Caco-2 (cell line): ENCODE measurements at regions not wholly inside any gene's neighbourhood (a gene's known extent, or its start where the extent isn't known, plus 50 kb on each side); places are given as distances from the start of the nearest gene placed in this dataset.
"Not testable (repeated sequence)": the region's sequence is repeated elsewhere in the genome, so short reads cannot be mapped to it uniquely, and the experiment has no call there.

ENCODE experiments used
- BruUV-seq: library from RNA; stranded (reverse); fragments of 400-500 nt; replicated peaks from 2 replicates; lab custom pipeline; 2021; lab: Mats Ljungman, UMichigan
- CTCF ChIA-PET: fragments of 300-600 bp; sonication (Branson Sonifier 250); formaldehyde crosslinking; loops from one replicate; lab custom pipeline; 2022; ENCODE audit warnings: antibody characterized with exemption; lab: Charles Lee
- POLR2A ChIA-PET: fragments of 300-600 bp; sonication (Branson Sonifier 250); formaldehyde crosslinking; loops from one replicate; lab custom pipeline; 2022; ENCODE audit warnings: antibody characterized with exemption; lab: Charles Lee
- DNase-seq, 2 experiments: peaks; one replicate each; pipeline versions ENCODE4 v3.0.0 to v3.0.0-alpha.2; 2020 to 2022
- H3K27me3 ChIP-seq: replicated peaks from 2 replicates; pipeline ENCODE4 v1.6.0; 2011; ENCODE audit warnings: low read length; ENCODE audit not compliant: control insufficient read depth, insufficient read depth
- H3K36me3 ChIP-seq: 2 replicates; pipeline ENCODE4 v1.5.1; 2011; ENCODE audit warnings: low read length; ENCODE audit not compliant: control insufficient read depth, insufficient read depth
- H3K4me1 ChIP-seq: fragments of 250-450 bp; sonication (Bioruptor Pico); 2 replicates; pipeline ENCODE4 v1.5.1; 2020; ENCODE audit warnings: mild to moderate bottlenecking
- H3K4me3 ChIP-seq: 2 replicates; pipeline ENCODE4 v1.5.1; 2011; ENCODE audit warnings: low read depth, mild to moderate bottlenecking, control low read depth, low read length
- H3K9me3 ChIP-seq: fragments of 250-450 bp; sonication (Bioruptor Pico); 2 replicates; pipeline ENCODE4 v1.5.1; 2020; ENCODE audit warnings: mild to moderate bottlenecking, moderate library complexity
- H3K27ac Mint-ChIP-seq: one replicate; pipeline ENCODE4 v1.8.0; 2022; ENCODE audit warnings: mixed read lengths; ENCODE audit not compliant: unreplicated experiment
- H3K27me3 Mint-ChIP-seq: one replicate; pipeline ENCODE4 v1.8.0; 2022; ENCODE audit warnings: mixed read lengths; ENCODE audit not compliant: insufficient read depth, unreplicated experiment
- H3K36me3 Mint-ChIP-seq: one replicate; pipeline ENCODE4 v1.8.0; 2022; ENCODE audit warnings: mild to moderate bottlenecking, mixed read lengths; ENCODE audit not compliant: insufficient read depth, unreplicated experiment
- H3K4me1 Mint-ChIP-seq: one replicate; pipeline ENCODE4 v1.8.0; 2022; ENCODE audit warnings: low read depth, mixed read lengths; ENCODE audit not compliant: unreplicated experiment
- H3K4me3 Mint-ChIP-seq: one replicate; pipeline ENCODE4 v1.8.0; 2022; ENCODE audit warnings: mild to moderate bottlenecking, moderate library complexity, mixed read lengths; ENCODE audit not compliant: unreplicated experiment
- H3K9me3 Mint-ChIP-seq: one replicate; pipeline ENCODE4 v1.8.0; 2022; ENCODE audit warnings: mixed read lengths; ENCODE audit not compliant: unreplicated experiment
- intact Hi-C: fragments of 100-400 bp; cut with micrococcal nuclease; formaldehyde crosslinking; loops from one replicate; pipeline ENCODE4 v1.10.0; 2022; ENCODE audit not compliant: unreplicated experiment
- TF ChIP-seq, protein P1 (sequence below), 2 experiments: fragments of 200-600 bp in 1 of 2; IDR thresholded peaks; 1 replicate in 1 of 2; 2 replicates in 1 of 2; pipeline versions ENCODE4 v1.5.1 to v1.8.0; 2011 to 2022; ENCODE audit warnings: antibody characterized with exemption in 1 of 2, control low read depth in 1 of 2, inconsistent platforms in 1 of 2, low read depth in 1 of 2, low read length in 1 of 2, mild to moderate bottlenecking in 1 of 2, moderate library complexity in 1 of 2; ENCODE audit not compliant: insufficient read depth in 1 of 2, severe bottlenecking in 1 of 2, unreplicated experiment in 1 of 2

GRCh38 chr7:16267953-16268820, 153.2 kb downstream of the CRPPA start:
- no TSS peak for BruUV-seq
- DNase-seq = no peak
- Mint-ChIP-seq H3K9me3 (no peaks in the 10 kb centered on the region), H3K36me3 (no peaks in the 10 kb centered on the region), H3K27me3 (no peaks in the 10 kb centered on the region), H3K4me1 (peaks cover 18% of the 10 kb centered on the region), H3K4me3 (no peak overlapping the region), H3K27ac (no peak overlapping the region)
- H3K27me3 ChIP-seq = no peaks in the 10 kb centered on the region
- TF ChIP-seq, protein P1, sequence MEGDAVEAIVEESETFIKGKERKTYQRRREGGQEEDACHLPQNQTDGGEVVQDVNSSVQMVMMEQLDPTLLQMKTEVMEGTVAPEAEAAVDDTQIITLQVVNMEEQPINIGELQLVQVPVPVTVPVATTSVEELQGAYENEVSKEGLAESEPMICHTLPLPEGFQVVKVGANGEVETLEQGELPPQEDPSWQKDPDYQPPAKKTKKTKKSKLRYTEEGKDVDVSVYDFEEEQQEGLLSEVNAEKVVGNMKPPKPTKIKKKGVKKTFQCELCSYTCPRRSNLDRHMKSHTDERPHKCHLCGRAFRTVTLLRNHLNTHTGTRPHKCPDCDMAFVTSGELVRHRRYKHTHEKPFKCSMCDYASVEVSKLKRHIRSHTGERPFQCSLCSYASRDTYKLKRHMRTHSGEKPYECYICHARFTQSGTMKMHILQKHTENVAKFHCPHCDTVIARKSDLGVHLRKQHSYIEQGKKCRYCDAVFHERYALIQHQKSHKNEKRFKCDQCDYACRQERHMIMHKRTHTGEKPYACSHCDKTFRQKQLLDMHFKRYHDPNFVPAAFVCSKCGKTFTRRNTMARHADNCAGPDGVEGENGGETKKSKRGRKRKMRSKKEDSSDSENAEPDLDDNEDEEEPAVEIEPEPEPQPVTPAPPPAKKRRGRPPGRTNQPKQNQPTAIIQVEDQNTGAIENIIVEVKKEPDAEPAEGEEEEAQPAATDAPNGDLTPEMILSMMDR (IDR thresholded peaks at IDR 0.05; ENCODE audit: insufficient read depth in 1 of 2, low read depth in 1 of 2, low read length in 1 of 2, severe bottlenecking in 1 of 2, unreplicated experiment in 1 of 2) = no peak
- intact Hi-C loops = no loop called here
- no peaks in the 10 kb centered on the region for H3K9me3 ChIP-seq
- no peaks in the 10 kb centered on the region for H3K36me3 ChIP-seq
- peaks cover 18% of the 10 kb centered on the region for H3K4me1 ChIP-seq
- ChIA-PET POLR2A (no interaction called here), CTCF (no interaction called here)
- H3K4me3 ChIP-seq = no peak overlapping the region

DNA sequence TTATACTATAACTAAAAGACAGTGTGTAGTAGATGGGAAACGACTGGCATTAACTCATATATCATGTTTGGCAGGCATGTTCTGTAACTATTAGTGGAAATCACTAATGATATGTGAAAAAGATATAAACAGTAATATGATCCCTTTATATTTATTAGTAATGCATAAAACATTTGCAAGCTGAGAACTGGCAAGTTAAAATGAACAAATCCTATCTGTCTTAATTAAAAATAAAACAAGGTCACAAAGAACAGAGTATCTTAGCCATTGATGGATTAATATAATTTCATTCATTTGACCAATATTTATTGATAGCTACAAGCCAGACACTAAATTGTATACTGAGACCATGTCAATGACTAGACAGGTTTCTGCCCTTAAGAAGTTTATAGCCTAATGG, 154.5 kb downstream of the CRPPA start:
- H3K4me1 ChIP-seq = peaks cover 14% of the 10 kb centered on the region; the same call in 1 of the 2 replicates
- no peaks in the 10 kb centered on the region for H3K9me3 Mint-ChIP-seq
- H3K27me3 ChIP-seq = no peaks in the 10 kb centered on the region
- no peaks in the 10 kb centered on the region for H3K9me3 ChIP-seq
- H3K27ac Mint-ChIP-seq = no peak overlapping the region
- no peaks in the 10 kb centered on the region for H3K27me3 Mint-ChIP-seq
- H3K36me3 Mint-ChIP-seq = no peaks in the 10 kb centered on the region
- intact Hi-C loops = no loop called here
- TF ChIP-seq, protein P1 (IDR thresholded peaks at IDR 0.05; ENCODE audit: insufficient read depth in 1 of 2, low read depth in 1 of 2, low read length in 1 of 2, severe bottlenecking in 1 of 2, unreplicated experiment in 1 of 2) = no peak
- H3K4me3 ChIP-seq = no peak overlapping the region
- DNase-seq = no peak
- peaks cover 12% of the 10 kb centered on the region for H3K4me1 Mint-ChIP-seq
- no TSS peak for BruUV-seq
- no peaks in the 10 kb centered on the region for H3K36me3 ChIP-seq
- H3K4me3 Mint-ChIP-seq = no peak overlapping the region
- CTCF ChIA-PET = interaction anchor here (0.7 kb wide), 1 partner anchor 151 kb away, joined by 4 read pairs; no protein-coding TSS in a partner anchor
- POLR2A ChIA-PET = no interaction called here

DNA sequence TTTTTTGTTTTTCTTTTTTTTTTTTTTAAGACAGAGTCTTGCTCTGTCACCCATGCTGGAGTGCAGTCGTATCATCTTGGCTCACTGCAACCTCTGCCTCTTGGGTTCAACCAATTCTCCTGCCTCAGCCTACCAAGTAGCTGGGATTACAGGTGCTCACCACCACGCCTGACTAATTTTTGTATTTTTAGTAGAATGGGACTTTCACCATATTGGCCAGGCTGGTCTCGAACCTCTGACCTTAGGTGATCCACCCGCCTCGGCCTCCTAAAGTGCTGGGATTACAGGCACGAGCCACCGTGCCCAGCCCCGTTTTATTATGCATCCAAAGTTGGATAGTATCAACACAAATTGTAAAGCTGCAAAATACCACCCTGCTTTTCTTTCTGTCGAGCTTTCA, 154.9 kb downstream of the CRPPA start:
- H3K36me3 ChIP-seq, H3K36me3 Mint-ChIP-seq, H3K4me1 Mint-ChIP-seq, BruUV-seq, DNase-seq, POLR2A ChIA-PET, H3K9me3 ChIP-seq, H3K27me3 Mint-ChIP-seq, H3K9me3 Mint-ChIP-seq, intact Hi-C loops, H3K4me3 Mint-ChIP-seq, H3K27me3 ChIP-seq, H3K27ac Mint-ChIP-seq, H3K4me3 ChIP-seq, H3K4me1 ChIP-seq: not testable (repeated sequence)
- CTCF ChIA-PET = interaction anchor here (0.7 kb wide), 1 partner anchor 151 kb away, joined by 4 read pairs; no protein-coding TSS in a partner anchor
